PFSK-1 (cell line): ENCODE measurements at regions not wholly inside any gene's neighbourhood (a gene's known extent, or its start where the extent isn't known, plus 50 kb on each side); places are given as distances from the start of the nearest gene placed in this dataset.

Experiments used
- POLR2AphosphoS5 ChIP-seq: IDR thresholded peaks from 2 replicates; pipeline ENCODE4 v1.6.1; 2012; ENCODE audit warnings: low read depth, mild to moderate bottlenecking, control low read depth, low read length, moderate library complexity
- TAF1 ChIP-seq: IDR thresholded peaks from 2 replicates; pipeline ENCODE4 v1.6.1; 2012; ENCODE audit warnings: low read length, control low read depth, borderline replicate concordance; ENCODE audit not compliant: insufficient read depth
- TF ChIP-seq, protein P1 (sequence below), 2 experiments: IDR thresholded peaks; 2 replicates each; pipeline versions ENCODE4 v1.6.1 to v1.8.0; 2011 to 2012; ENCODE audit warnings: low read depth in 2 of 2, low read length in 2 of 2, control low read depth in 1 of 2, inconsistent platforms in 1 of 2, mild to moderate bottlenecking in 1 of 2, moderate library complexity in 1 of 2; ENCODE audit not compliant: insufficient read depth in 1 of 2

DNA sequence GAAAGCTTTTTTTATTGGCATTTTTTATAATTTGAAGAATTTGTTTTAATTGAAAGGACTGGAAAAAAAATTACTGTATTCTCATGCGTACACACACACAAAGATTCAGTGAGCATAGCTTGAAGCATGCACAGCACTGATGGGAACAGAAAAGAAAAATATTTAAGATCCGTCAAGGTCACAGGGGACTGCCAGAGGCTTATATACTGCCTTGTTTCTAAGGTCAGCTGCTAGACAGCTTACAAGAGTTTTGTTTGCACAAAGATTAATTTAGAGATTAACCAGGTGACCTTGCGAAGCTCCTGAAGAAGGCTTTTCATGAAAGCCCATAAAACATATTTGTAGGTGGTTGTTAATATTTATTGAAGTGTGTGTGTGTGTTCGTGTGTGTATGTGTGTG lies 396.3 kb downstream of the TRIB2 start:
- TF ChIP-seq POLR2AphosphoS5 (no peak), TAF1 (no peak)
- TF ChIP-seq, protein P1, sequence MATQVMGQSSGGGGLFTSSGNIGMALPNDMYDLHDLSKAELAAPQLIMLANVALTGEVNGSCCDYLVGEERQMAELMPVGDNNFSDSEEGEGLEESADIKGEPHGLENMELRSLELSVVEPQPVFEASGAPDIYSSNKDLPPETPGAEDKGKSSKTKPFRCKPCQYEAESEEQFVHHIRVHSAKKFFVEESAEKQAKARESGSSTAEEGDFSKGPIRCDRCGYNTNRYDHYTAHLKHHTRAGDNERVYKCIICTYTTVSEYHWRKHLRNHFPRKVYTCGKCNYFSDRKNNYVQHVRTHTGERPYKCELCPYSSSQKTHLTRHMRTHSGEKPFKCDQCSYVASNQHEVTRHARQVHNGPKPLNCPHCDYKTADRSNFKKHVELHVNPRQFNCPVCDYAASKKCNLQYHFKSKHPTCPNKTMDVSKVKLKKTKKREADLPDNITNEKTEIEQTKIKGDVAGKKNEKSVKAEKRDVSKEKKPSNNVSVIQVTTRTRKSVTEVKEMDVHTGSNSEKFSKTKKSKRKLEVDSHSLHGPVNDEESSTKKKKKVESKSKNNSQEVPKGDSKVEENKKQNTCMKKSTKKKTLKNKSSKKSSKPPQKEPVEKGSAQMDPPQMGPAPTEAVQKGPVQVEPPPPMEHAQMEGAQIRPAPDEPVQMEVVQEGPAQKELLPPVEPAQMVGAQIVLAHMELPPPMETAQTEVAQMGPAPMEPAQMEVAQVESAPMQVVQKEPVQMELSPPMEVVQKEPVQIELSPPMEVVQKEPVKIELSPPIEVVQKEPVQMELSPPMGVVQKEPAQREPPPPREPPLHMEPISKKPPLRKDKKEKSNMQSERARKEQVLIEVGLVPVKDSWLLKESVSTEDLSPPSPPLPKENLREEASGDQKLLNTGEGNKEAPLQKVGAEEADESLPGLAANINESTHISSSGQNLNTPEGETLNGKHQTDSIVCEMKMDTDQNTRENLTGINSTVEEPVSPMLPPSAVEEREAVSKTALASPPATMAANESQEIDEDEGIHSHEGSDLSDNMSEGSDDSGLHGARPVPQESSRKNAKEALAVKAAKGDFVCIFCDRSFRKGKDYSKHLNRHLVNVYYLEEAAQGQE (IDR thresholded peaks at IDR 0.05; ENCODE audit: insufficient read depth in 1 of 2, low read depth in 2 of 2, low read length in 2 of 2), result no peak
